Neuron (in vitro differentiated cells): ENCODE measurements at regions not wholly inside any gene's neighbourhood (a gene's known extent, or its start where the extent isn't known, plus 50 kb on each side); places are given as distances from the start of the nearest gene placed in this dataset.
A peak's percentile ranks its signal among the peaks of the same experiment; 100 is the strongest.

Experiments used
- H2AFZ ChIP-seq: one replicate; pipeline ENCODE4 v1.6.1; 2013; ENCODE audit warnings: low read depth, mild to moderate bottlenecking, inconsistent platforms, low read length, moderate library complexity
- H3K27me3 ChIP-seq: one replicate; pipeline ENCODE4 v1.6.1; 2013; ENCODE audit warnings: low read length; ENCODE audit not compliant: insufficient read depth
- H3K36me3 ChIP-seq: one replicate; pipeline ENCODE4 v1.6.1; 2013; ENCODE audit warnings: low read length; ENCODE audit not compliant: insufficient read depth
- H3K4me1 ChIP-seq: one replicate; pipeline ENCODE4 v1.6.1; 2013; ENCODE audit warnings: low read length; ENCODE audit not compliant: insufficient read depth
- H3K4me3 ChIP-seq: 2 replicates; pipeline ENCODE4 v1.5.1; 2013; ENCODE audit warnings: mild to moderate bottlenecking, low read length, moderate library complexity
- H3K9me3 ChIP-seq: one replicate; pipeline ENCODE4 v1.6.1; 2013; ENCODE audit warnings: low read length

DNA sequence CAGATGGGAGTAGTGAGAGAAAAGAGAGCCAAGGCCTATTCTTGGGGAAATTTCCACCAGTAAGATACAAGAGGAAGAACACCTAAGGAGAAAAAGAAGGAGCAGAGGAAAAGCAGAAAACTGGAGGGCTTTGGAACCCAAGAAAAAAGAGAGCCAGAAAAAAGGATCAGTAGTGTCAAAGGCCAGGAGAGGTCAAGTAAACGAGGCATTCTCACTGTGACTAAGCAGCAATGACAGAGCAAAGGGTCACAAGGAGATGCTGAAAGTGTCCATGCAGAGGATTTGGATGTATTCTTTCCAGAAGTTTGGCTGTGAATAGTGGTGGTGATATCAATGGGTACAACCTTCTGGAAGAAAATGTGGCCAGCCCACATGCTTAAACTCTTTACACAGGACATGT, 109.5 kb downstream of the DYNAP start:
- Histone ChIP-seq H3K27me3 (no peaks in the 10 kb centered on the region), H3K36me3 (no peaks in the 10 kb centered on the region), H2AFZ (no peak overlapping the region), H3K4me3 (no peak overlapping the region), H3K9me3 (no peaks in the 10 kb centered on the region), H3K4me1 (no peaks in the 10 kb centered on the region)

DNA sequence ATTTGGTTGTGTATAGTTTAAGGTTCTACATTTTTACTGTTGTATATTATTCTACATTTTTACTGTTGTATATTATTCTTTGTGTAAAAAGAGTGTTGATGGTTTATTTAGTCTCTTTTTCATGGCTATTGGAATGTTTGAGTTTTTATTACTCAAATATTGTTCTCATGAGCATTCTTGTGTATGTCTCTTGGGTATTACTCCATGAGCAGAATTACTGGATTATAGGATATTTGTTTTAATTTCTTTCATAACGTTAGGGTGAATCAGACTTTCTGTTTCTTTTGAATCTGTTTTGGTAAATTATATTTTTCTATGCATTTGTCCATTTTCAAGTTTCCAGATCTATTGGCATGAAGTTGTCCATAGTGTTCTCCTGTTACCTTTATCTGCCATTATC, 111.6 kb downstream of the DYNAP start:
- Histone ChIP-seq H3K4me1 (no peaks in the 10 kb centered on the region), H3K4me3 (no peak overlapping the region), H3K36me3 (no peaks in the 10 kb centered on the region), H2AFZ (no peak overlapping the region), H3K9me3 (no peaks in the 10 kb centered on the region), H3K27me3 (no peaks in the 10 kb centered on the region)

DNA sequence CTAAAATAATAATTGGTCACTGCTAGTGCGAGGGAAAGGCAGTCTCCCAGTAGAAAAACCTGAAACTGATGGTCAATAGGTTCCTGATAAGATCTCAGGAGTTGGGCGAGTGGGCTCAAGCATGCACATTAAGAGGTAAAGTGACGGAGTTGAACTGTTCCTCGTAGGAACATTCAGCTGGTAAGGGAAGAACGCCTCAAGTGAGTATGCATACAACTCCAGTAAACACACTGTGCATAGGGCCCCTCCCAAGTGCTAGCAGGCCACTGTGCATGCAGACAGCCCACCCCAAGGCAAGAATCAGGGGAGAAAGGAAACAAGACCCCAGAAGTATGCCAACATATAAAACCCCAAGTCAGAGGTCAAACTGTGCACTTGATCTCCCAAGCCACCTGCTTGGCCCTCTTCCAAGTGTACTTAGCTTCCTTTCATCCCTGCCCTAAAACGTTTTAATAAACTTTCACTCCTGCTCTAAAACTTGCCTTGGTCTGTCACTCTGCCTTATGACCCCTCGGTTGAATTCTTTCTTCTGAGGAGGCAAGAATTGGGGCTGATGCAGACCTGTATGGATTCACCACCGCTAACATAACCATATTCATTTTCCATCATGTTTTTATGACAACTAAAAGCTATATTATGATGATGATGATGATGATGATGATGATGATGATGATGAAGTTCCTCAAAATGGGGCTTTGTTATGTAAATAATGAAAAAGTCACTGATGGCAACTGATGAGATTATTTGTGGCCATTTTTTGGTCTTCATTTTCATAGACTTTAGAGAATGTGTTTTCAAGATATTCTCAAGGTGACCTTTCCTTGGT, 118.0 kb upstream of the RAB27B start:
- Histone ChIP-seq H3K27me3 (no peaks in the 10 kb centered on the region), H2AFZ (no peak overlapping the region), H3K4me3 (no peak overlapping the region), H3K9me3 (no peaks in the 10 kb centered on the region), H3K36me3 (no peaks in the 10 kb centered on the region), H3K4me1 (no peaks in the 10 kb centered on the region)

DNA sequence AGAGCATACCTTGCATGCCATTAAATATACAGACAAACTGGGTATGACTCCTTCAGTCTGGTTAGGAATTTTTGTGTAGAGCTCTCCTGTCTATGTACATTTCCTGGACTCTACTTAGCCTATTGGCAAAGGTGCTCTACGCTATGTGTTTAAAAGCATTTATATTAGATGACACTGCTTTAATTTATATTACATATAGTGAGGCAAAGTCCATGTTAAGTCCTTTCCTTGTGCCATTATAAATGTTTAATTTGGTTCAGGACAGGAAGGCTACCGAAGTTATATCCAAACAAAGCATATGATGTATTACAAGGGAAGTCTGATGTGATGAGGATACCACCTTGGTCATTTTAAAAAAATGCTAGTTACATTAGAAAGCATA, 117.4 kb upstream of the RAB27B start:
- no peaks in the 10 kb centered on the region for H3K27me3 ChIP-seq
- H3K9me3 ChIP-seq: no peaks in the 10 kb centered on the region
- H3K4me1 ChIP-seq: no peaks in the 10 kb centered on the region
- no peaks in the 10 kb centered on the region for H3K36me3 ChIP-seq
- no peak overlapping the region for H2AFZ ChIP-seq
- no peak overlapping the region for H3K4me3 ChIP-seq

DNA sequence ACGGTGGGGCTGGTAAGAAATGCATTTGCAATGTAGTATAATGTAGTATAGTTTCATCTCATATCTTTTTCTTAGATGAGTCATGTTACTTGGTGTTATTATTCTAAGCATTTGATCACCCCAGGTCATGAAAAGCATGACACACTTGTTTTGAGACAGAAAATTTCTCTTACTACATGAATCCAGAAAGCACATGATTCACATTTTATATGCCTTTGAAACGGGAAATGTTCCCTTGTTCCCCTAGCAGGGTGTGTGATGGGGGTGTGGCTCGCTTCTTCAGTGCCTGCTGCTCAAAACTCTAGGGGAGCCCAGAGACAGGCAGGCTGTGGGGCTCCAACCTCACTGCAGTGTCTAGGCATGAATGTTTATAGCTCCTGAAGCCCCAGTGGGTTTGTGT, 116.0 kb upstream of the RAB27B start:
- Histone ChIP-seq H3K9me3 (no peaks in the 10 kb centered on the region), H3K4me3 (no peak overlapping the region), H3K36me3 (no peaks in the 10 kb centered on the region), H3K27me3 (no peaks in the 10 kb centered on the region), H3K4me1 (no peaks in the 10 kb centered on the region), H2AFZ (no peak overlapping the region)

DNA sequence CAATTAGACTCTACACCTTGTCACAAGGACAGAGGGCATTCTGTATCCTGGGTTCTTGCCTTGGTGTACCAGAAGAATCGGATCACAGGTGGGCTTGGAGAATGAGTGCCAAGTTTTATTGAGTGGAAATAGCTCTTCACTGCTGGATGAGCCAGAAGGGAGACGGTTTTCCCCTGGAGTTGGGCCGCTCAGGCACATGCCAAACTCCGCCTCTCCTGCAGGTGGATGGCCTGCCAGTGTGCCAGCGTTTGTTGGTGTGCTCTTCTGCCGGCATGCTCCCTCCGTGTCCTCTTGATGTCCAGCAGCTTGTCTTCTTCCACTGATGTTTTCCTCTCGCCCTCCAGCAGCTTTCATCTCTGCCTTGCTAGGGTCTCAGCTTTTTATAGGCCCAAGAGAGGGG, 115.5 kb upstream of the RAB27B start:
- Histone ChIP-seq H2AFZ (no peak overlapping the region), H3K9me3 (no peaks in the 10 kb centered on the region), H3K4me1 (peaks cover under 1% of the 10 kb centered on the region), H3K27me3 (no peaks in the 10 kb centered on the region), H3K4me3 (no peak overlapping the region), H3K36me3 (no peaks in the 10 kb centered on the region)

DNA sequence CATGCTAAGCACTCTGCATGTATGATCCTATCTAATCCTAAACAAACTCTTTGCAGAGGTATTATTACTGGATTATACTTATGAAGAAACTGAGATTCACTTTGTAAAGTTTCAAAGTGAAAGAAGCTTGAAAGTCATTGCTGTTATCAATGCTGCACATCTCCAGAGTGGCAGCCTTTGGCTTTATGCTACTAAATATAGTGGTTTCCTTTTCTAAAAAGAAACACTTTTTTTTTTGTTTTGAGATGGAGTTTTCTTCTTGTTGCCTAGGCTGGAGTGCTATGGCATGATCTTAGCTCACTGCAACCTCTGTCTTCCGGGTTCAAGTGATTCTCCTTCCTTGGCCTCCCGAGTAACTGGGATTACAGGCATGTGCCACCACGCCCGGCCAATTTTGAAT, 114.9 kb upstream of the RAB27B start:
- Histone ChIP-seq H3K36me3 (no peaks in the 10 kb centered on the region), H3K27me3 (no peaks in the 10 kb centered on the region), H3K4me3 (no peak overlapping the region), H3K9me3 (no peaks in the 10 kb centered on the region), H2AFZ (no peak overlapping the region), H3K4me1 (peaks cover 4% of the 10 kb centered on the region)

DNA sequence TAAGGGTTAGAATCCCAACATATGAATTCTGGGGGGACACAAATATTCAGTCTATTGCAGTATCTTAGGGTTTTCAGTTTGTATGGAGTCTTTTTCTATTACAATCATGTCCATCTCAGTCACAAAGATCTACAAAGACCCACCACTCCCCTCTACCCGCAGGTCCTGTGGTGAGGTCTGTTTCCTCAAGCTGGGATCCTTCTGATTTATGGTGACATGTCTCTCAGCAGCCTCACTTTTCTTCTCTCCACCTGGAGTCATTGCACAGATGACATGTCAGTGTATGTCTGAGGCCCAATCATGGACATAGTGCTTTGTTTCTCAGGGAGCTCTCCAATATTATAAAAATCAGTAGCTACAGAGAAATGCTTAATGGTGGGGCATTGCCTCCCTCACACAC, 113.4 kb upstream of the RAB27B start:
- no peaks in the 10 kb centered on the region for H3K36me3 ChIP-seq
- H3K4me3 ChIP-seq: no peak overlapping the region
- no peak overlapping the region for H2AFZ ChIP-seq
- H3K4me1 ChIP-seq: peaks cover 4% of the 10 kb centered on the region
- H3K27me3 ChIP-seq: no peaks in the 10 kb centered on the region
- no peaks in the 10 kb centered on the region for H3K9me3 ChIP-seq

DNA sequence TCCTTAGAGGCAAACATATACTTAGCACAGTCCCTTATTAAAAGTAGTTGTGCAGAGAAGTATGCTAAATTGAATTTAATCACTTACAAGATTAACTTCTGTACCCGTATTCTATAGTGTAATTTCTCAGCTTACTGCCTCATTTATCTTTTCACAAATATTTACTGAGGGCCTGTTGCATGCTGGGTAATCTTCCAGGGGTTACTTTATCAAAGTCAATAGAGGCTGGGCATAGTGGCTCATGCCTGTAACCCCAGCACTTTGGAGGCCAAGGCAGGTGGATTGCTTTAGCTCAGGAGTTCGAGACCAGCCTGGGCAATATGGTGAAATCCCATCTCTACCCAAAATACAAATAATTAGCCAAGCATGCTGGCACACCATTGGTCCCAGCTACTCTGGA, 111.7 kb upstream of the RAB27B start:
- Histone ChIP-seq H2AFZ (no peak overlapping the region), H3K9me3 (no peaks in the 10 kb centered on the region), H3K36me3 (no peaks in the 10 kb centered on the region), H3K4me3 (no peak overlapping the region), H3K4me1 (peaks cover 4% of the 10 kb centered on the region), H3K27me3 (no peaks in the 10 kb centered on the region)

DNA sequence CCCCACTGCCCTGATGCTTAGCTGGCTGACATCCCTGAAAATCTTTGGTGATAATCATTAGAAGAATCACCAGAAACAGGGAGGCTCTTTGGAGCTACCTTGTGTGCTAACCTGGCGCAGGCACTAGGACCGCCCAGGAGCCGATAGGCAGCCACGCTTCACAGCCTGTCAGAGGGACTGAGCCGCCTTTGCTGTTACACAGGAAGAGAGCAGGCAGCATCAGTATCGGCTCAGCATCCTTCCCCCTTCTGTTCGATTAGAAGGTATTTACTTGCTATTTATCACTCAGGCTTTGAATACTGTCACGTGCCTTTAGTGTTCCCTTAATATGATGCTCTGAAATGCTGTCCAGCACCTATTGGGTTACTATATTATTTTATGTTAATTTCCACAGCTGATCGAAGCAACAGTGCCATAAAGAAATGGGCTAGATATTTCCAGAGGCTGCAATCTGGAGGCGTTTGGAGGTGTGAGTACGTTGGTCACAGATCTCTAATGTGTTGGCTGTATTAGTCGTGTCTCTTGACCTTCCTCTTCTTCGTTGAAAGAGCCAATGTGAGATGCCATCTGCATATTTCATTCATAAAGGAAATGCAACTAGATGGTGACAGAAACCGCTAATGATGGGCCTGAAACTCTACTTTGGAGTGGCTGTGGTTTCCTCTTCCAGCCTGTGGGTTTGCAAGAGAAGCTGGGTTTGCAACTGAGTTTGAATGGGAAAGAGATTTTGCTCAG, 110.4 kb upstream of the RAB27B start:
- H3K4me1 ChIP-seq: peaks cover 4% of the 10 kb centered on the region
- H3K27me3 ChIP-seq: peaks cover 2% of the 10 kb centered on the region
- H2AFZ ChIP-seq: peak overlapping the region; percentile 52
- H3K9me3 ChIP-seq: no peaks in the 10 kb centered on the region
- H3K36me3 ChIP-seq: no peaks in the 10 kb centered on the region
- H3K4me3 ChIP-seq: peak overlapping the region; percentile 29

DNA sequence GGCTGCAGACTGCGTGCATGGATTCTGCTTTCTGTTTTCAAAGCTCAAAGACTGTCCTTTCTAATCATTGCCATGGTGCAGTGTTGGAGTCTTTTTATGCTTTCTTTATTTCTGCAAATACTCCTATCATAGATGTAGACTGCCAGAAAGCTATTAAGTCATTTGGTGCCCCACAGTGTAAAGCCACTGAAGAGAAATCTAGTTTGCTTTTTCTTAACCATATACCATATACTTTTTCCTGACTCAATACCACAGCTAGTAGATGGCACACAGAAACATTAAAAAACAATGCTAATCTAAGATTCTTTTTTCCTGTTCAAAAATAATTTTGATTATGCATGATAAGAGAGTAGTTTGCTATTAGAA, 109.9 kb upstream of the RAB27B start:
- H3K4me1 ChIP-seq: peaks cover 4% of the 10 kb centered on the region
- peaks cover 2% of the 10 kb centered on the region for H3K27me3 ChIP-seq
- no peaks in the 10 kb centered on the region for H3K9me3 ChIP-seq
- H3K4me3 ChIP-seq: no peak overlapping the region
- no peak overlapping the region for H2AFZ ChIP-seq
- H3K36me3 ChIP-seq: no peaks in the 10 kb centered on the region

DNA sequence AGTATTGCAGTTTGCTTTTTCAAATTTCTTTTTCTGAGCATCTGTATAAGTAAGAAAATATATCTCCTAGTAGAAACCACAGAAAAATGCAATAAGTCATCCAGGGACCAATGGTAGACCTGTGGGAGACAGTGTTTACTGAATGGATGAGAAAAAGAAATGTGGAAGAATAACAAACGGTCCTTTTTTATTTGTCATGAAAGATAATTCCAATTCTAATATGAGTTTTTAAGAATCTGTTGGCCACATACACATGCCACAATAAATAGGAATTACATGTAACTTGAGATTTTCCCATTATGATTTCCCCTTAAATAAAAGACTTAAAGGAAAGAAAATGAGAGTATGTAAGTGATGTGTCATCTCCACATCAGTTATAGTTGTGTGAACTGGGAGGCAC, 107.7 kb upstream of the RAB27B start:
- H2AFZ ChIP-seq: no peak overlapping the region
- H3K27me3 ChIP-seq: peaks cover 2% of the 10 kb centered on the region
- no peak overlapping the region for H3K4me3 ChIP-seq
- no peaks in the 10 kb centered on the region for H3K36me3 ChIP-seq
- no peaks in the 10 kb centered on the region for H3K9me3 ChIP-seq
- H3K4me1 ChIP-seq: peaks cover 4% of the 10 kb centered on the region

DNA sequence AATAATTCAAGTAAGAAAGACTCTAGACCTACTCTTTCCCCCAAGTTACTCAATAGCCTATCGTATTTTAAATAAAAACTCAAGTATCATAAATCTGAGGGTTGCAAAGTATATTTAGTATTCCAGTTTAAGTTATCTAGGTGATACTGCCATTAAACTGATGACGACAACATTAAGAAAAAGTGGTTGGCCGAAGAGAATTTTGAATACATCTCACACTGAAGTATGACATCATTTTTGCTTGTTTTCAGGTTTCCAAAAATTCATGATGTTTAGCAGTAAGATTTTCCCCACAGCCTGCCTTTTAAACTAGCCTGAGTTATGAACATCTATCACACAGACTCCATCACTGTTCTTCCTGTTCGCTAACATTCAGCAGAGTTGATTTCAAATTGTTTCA, 102.1 kb upstream of the RAB27B start:
- H3K4me1 ChIP-seq: no peaks in the 10 kb centered on the region
- no peaks in the 10 kb centered on the region for H3K36me3 ChIP-seq
- peaks cover 2% of the 10 kb centered on the region for H3K27me3 ChIP-seq
- no peak overlapping the region for H3K4me3 ChIP-seq
- no peak overlapping the region for H2AFZ ChIP-seq
- H3K9me3 ChIP-seq: no peaks in the 10 kb centered on the region
